GM12878 (cell line): ENCODE measurements at regions not wholly inside any gene's neighbourhood (a gene's known extent, or its start where the extent isn't known, plus 50 kb on each side); places are given as distances from the start of the nearest gene placed in this dataset.

ENCODE experiments used
- CBFB ChIP-seq: IDR thresholded peaks from 2 replicates; pipeline ENCODE4 v1.6.1; 2016; ENCODE audit warnings: antibody characterized with exemption, low read depth
- EP300 ChIP-seq, 2 experiments: fragments of 150-350 bp in 1 of 2; IDR thresholded peaks; 2 replicates each; pipeline ENCODE4 v1.6.1; 2011 to 2012; ENCODE audit warnings: low read depth in 2 of 2, low read length in 2 of 2, borderline replicate concordance in 1 of 2, improper control_type of control experiment in 1 of 2, inconsistent platforms in 1 of 2; ENCODE audit not compliant: control insufficient read depth in 1 of 2
- POLR2A ChIP-seq: IDR thresholded peaks from 2 replicates; pipeline ENCODE4 v1.6.1; 2011; ENCODE audit warnings: low read depth, mild to moderate bottlenecking, low read length
- POU2F2 ChIP-seq: IDR thresholded peaks from 3 replicates; pipeline ENCODE4 v1.6.1; 2011; ENCODE audit warnings: low read depth, mild to moderate bottlenecking, low read length, borderline replicate concordance
- RFX5 ChIP-seq: IDR thresholded peaks from 2 replicates; pipeline ENCODE4 v1.6.1; 2011; ENCODE audit warnings: low read depth, low read length, improper control_type of control experiment
- TF ChIP-seq, protein P1 (sequence below), 3 experiments: IDR thresholded peaks in 2 of 3; conservative IDR thresholded peaks in 1 of 3; 2 replicates each; pipeline ENCODE4 v1.5.1; 2011; ENCODE audit warnings: low read depth in 3 of 3, low read length in 3 of 3, mild to moderate bottlenecking in 3 of 3, control low read depth in 2 of 3, moderate library complexity in 2 of 3, inconsistent platforms in 1 of 3, mixed read lengths in 1 of 3; ENCODE audit not compliant: control insufficient read depth in 2 of 3, insufficient read depth in 1 of 3; ENCODE audit errors: extremely low read depth in 1 of 3

DNA sequence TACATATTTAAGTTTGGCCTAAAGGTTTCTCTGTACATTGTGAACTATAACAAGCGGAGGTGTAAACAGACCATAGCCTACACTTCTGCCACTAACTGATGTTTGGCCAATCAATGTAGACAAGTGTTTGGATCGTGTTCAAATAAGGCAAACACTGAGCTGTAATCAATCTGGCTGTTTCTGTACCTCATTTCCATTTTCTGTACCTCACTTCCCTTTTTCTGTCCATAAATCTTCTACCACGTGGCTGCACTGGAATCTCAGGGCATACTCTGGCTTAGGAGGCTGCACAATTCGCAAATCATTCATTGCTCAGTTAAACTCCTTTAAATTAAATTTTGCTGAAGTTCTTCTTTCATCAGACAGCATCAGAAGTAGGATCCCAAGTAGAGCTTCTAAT, 140.9 kb downstream of the SLC25A46 start:
- no peak for TF ChIP-seq RFX5
- TF ChIP-seq POU2F2 = no peak
- TF ChIP-seq, protein P1, sequence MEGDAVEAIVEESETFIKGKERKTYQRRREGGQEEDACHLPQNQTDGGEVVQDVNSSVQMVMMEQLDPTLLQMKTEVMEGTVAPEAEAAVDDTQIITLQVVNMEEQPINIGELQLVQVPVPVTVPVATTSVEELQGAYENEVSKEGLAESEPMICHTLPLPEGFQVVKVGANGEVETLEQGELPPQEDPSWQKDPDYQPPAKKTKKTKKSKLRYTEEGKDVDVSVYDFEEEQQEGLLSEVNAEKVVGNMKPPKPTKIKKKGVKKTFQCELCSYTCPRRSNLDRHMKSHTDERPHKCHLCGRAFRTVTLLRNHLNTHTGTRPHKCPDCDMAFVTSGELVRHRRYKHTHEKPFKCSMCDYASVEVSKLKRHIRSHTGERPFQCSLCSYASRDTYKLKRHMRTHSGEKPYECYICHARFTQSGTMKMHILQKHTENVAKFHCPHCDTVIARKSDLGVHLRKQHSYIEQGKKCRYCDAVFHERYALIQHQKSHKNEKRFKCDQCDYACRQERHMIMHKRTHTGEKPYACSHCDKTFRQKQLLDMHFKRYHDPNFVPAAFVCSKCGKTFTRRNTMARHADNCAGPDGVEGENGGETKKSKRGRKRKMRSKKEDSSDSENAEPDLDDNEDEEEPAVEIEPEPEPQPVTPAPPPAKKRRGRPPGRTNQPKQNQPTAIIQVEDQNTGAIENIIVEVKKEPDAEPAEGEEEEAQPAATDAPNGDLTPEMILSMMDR (IDR thresholded peaks at IDR 0.05 in 2 of 3, conservative IDR thresholded peaks at IDR 0.05 in 1 of 3; ENCODE audit: control insufficient read depth in 2 of 3, extremely low read depth in 1 of 3, insufficient read depth in 1 of 3, low read depth in 3 of 3, low read length in 3 of 3) = no peak
- no peak for TF ChIP-seq CBFB
- TF ChIP-seq POLR2A = no peak
- TF ChIP-seq EP300 (IDR thresholded peaks at IDR 0.05; ENCODE audit: borderline replicate concordance in 1 of 2, control insufficient read depth in 1 of 2, low read depth in 2 of 2, low read length in 2 of 2) = no peak
